ENCODE measurements at regions not wholly inside any gene's neighbourhood (a gene's known extent, or its start where the extent isn't known, plus 50 kb on each side); places are given as distances from the start of the nearest gene placed in this dataset.
"Not testable (repeated sequence)": the region's sequence is repeated elsewhere in the genome, so short reads cannot be mapped to it uniquely, and the experiment has no call there.

GRCh38 chr1:30525971-30526651 is 197.3 kb downstream of the MATN1 start:
- ATAC-seq: no peak

GRCh38 chr1:30525631-30525970 is 197.8 kb downstream of the MATN1 start:
- ATAC-seq: no peak

GRCh38 chr1:30524840-30525617 is 198.4 kb downstream of the MATN1 start:
- no peak for ATAC-seq

- not testable (repeated sequence) for ATAC-seq
Observed at GRCh38 chr1:30524025-30524555, 199.3 kb downstream of the MATN1 start.

GRCh38 chr1:30523055-30524020 is 200.0 kb downstream of the MATN1 start:
- no peak for ATAC-seq

GRCh38 chr1:30522031-30523004 is 201.1 kb downstream of the MATN1 start:
- no peak for ATAC-seq

GRCh38 chr1:30521261-30521865 is 202.0 kb downstream of the MATN1 start:
- no peak for ATAC-seq

GRCh38 chr1:30520476-30520875 is 202.9 kb downstream of the MATN1 start:
- ATAC-seq: no peak

GRCh38 chr1:30519201-30519763 is 204.1 kb downstream of the MATN1 start:
- no peak for ATAC-seq

GRCh38 chr1:30518696-30519095 is 204.7 kb downstream of the MATN1 start:
- ATAC-seq: no peak

GRCh38 chr1:30518186-30518585 is 205.2 kb downstream of the MATN1 start:
- no peak for ATAC-seq

- not testable (repeated sequence) for ATAC-seq
Observed at GRCh38 chr1:30517666-30518065, 205.7 kb downstream of the MATN1 start.

GRCh38 chr1:30517241-30517640 is 206.1 kb downstream of the MATN1 start:
- not testable (repeated sequence) for ATAC-seq

- ATAC-seq: no peak
Observed at GRCh38 chr1:30516485-30516858, 206.9 kb downstream of the MATN1 start.

GRCh38 chr1:30515755-30516484 is 207.5 kb downstream of the MATN1 start:
- ATAC-seq: no peak

- no peak for ATAC-seq
Observed at GRCh38 chr1:30514945-30515344, 208.4 kb downstream of the MATN1 start.

GRCh38 chr1:30514137-30514654 is 209.2 kb downstream of the MATN1 start:
- no peak for ATAC-seq

- ATAC-seq: no peak
Observed at GRCh38 chr1:30513396-30514136, 209.8 kb downstream of the MATN1 start.

- ATAC-seq: no peak
Observed at GRCh38 chr1:30512914-30513265, 210.5 kb downstream of the MATN1 start.

All from activated CD4-positive, CD25-positive, alpha-beta regulatory T cell treated with anti-CD3 and anti-CD28 coated beads, Interleukin-2, amount 50 U/mL, for 24 hours (primary cell).